Keratinocyte (primary cell): ENCODE measurements at regions not wholly inside any gene's neighbourhood (a gene's known extent, or its start where the extent isn't known, plus 50 kb on each side); places are given as distances from the start of the nearest gene placed in this dataset.

ENCODE experiments used
- CTCF ChIP-seq, 3 experiments: IDR thresholded peaks in 1 of 3; conservative IDR thresholded peaks in 1 of 3; optimal IDR thresholded peaks in 1 of 3; 2 replicates in 2 of 3; 3 replicates in 1 of 3; pipeline versions ENCODE3 to v1.5.1; 2011; ENCODE audit warnings: low read length in 3 of 3, mild to moderate bottlenecking in 3 of 3, moderate library complexity in 2 of 3, control low read depth in 1 of 3, inconsistent platforms in 1 of 3; ENCODE audit not compliant: insufficient read depth in 2 of 3; ENCODE audit errors: extremely low read depth in 1 of 3
- EZH2 ChIP-seq: IDR thresholded peaks from one replicate; pipeline ENCODE4 v1.6.1; 2012; ENCODE audit warnings: inconsistent platforms, mild to moderate bottlenecking, low read length, moderate library complexity

- TF ChIP-seq CTCF (optimal IDR thresholded peaks at IDR 0.05 in 1 of 3, IDR thresholded peaks at IDR 0.05 in 1 of 3, conservative IDR thresholded peaks at IDR 0.05 in 1 of 3; ENCODE audit: extremely low read depth in 1 of 3, insufficient read depth in 2 of 3, low read length in 3 of 3), result no peak
- TF ChIP-seq EZH2, result no peak
Observed at GRCh38 chr22:47797342-47797945, 1035.0 kb downstream of the TBC1D22A start.
